ENCODE measurements at regions not wholly inside any gene's neighbourhood (a gene's known extent, or its start where the extent isn't known, plus 50 kb on each side); places are given as distances from the start of the nearest gene placed in this dataset.
A peak's percentile ranks its signal among the peaks of the same experiment; 100 is the strongest.

DNA sequence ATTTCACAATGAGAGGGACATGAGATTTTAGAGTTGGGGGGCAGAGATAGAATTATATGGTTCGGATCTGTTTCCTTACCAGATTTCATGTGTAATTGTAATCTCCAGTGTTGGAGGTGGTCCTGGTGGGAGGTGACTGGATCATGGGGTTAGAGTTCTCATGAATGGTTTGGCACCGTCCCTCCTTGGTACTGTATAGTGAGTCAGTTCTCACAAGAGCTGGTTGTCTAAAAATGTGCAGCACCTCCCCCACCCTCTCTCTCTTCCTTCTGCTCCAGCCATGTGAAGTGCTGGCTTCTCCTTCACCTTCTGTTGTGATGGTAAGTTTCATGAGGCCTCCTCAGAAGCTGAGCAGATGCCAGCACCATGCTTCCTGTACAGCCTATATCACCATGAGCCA lies 138.1 kb downstream of the SCG2 start:
- dilution Hi-C loops (cut with HindIII; ENCODE audit: low sequenced_read_pairs, unreplicated experiment) = no loop called here
- Histone ChIP-seq H2BK15ac (ENCODE audit: low read depth, low read length) (no peak overlapping the region), H4K20me1 (ENCODE audit: insufficient read depth, low read length) (no peaks in the 10 kb centered on the region), H3K18ac (ENCODE audit: low read depth, low read length) (no peak overlapping the region), H3K27ac (ENCODE audit: insufficient read depth, low read length) (no peak overlapping the region), H3K23ac (ENCODE audit: low read depth, low read length) (no peak overlapping the region), H4K8ac (ENCODE audit: low read depth in 2 of 2, low read length in 2 of 2) (no peak overlapping the region), H4K91ac (ENCODE audit: insufficient read depth, low read depth, low read length) (no peak overlapping the region), H3K36me3 (ENCODE audit: control insufficient read depth, insufficient read depth, low read length) (no peaks in the 10 kb centered on the region), H2BK120ac (ENCODE audit: low read depth, low read length) (no peak overlapping the region; the same call in 1 of the 2 replicates), H3K79me1 (ENCODE audit: low read depth in 1 of 2, low read length in 2 of 2) (no peaks in the 10 kb centered on the region), H2BK20ac (ENCODE audit: low read depth, low read length) (no peak overlapping the region; the same call in 1 of the 2 replicates), H3K9ac (ENCODE audit: low read depth, low read length) (no peak overlapping the region), H3K4me1 (ENCODE audit: control insufficient read depth, insufficient read depth, low read length) (peaks cover 10% of the 10 kb centered on the region), H3K9me1 (ENCODE audit: insufficient read depth, low read length) (peaks cover 3% of the 10 kb centered on the region; the same call in 1 of the 2 replicates), H2AK5ac (ENCODE audit: low read depth, low read length) (no peak overlapping the region), H3K4ac (ENCODE audit: low read depth, low read length) (no peak overlapping the region), H3K4me2 (ENCODE audit: low read depth, low read length) (no peak overlapping the region), H3K4me3 (ENCODE audit: insufficient read depth, low read depth, low read length) (no peak overlapping the region), H3K14ac (replicated peaks; ENCODE audit: low read depth, low read length) (no peak overlapping the region), H2AK9ac (replicated peaks; ENCODE audit: low read depth, low read length, poor library complexity) (no peak overlapping the region), H4K5ac (ENCODE audit: low read depth, low read length) (no peak overlapping the region), H2AFZ (replicated peaks; ENCODE audit: low read length, poor library complexity) (no peak overlapping the region), H2BK5ac (ENCODE audit: low read depth, low read length, poor library complexity, severe bottlenecking) (no peak overlapping the region), H3K9me3 (ENCODE audit: control insufficient read depth, insufficient read depth, low read length) (no peaks in the 10 kb centered on the region), H3K27me3 (ENCODE audit: control insufficient read depth, insufficient read depth, low read length) (no peaks in the 10 kb centered on the region), H3K56ac (ENCODE audit: extremely low read depth, insufficient read depth, low read length) (no peak overlapping the region)
- ChIA-PET CTCF (interaction anchor here (0.6 kb wide), 1 partner anchor 788 kb away, joined by 3 read pairs; no protein-coding TSS in a partner anchor), POLR2A (ENCODE audit: unreplicated experiment) (no interaction called here)
- DNase-seq (peak; percentile 24), ATAC-seq (ENCODE audit: low read depth) (no peak)
- in situ Hi-C loops (cut with MboI; ENCODE audit: low sequenced_read_pairs) = no loop called here
- no CpG with 5 or more reads among the region's 2 CpGs for WGBS, 2 experiments (ENCODE audit: extremely low coverage in 2 of 2, insufficient read length in 1 of 2)
- intact Hi-C loops (cut with micrococcal nuclease) = loop anchor here (5.0 to 10.0 kb wide), 2 partner anchors 398 to 409 kb away; partner anchors contain the start of gene KCNE4
- no peak for TF ChIP-seq RFX5 (IDR thresholded peaks at IDR 0.05; ENCODE audit: low read depth, low read length)
- no peak for TF ChIP-seq CHD1 (IDR thresholded peaks at IDR 0.05; ENCODE audit: low read depth, low read length)
- no peak for TF ChIP-seq SMC3 (IDR thresholded peaks at IDR 0.05; ENCODE audit: low read depth, low read length)
- no peak for TF ChIP-seq NFE2L2 (IDR thresholded peaks at IDR 0.05; ENCODE audit: low read depth, low read length)
- no peak for TF ChIP-seq MAFK (IDR thresholded peaks at IDR 0.05; ENCODE audit: low read depth, low read length)
- TF ChIP-seq FOS (IDR thresholded peaks at IDR 0.05; ENCODE audit: low read depth, low read length) = no peak
- no peak for TF ChIP-seq RAD21 (IDR thresholded peaks at IDR 0.05; ENCODE audit: low read length)
- TF ChIP-seq MXI1 (IDR thresholded peaks at IDR 0.05; ENCODE audit: borderline replicate concordance, low read depth, low read length) = no peak
- TF ChIP-seq, protein P1, sequence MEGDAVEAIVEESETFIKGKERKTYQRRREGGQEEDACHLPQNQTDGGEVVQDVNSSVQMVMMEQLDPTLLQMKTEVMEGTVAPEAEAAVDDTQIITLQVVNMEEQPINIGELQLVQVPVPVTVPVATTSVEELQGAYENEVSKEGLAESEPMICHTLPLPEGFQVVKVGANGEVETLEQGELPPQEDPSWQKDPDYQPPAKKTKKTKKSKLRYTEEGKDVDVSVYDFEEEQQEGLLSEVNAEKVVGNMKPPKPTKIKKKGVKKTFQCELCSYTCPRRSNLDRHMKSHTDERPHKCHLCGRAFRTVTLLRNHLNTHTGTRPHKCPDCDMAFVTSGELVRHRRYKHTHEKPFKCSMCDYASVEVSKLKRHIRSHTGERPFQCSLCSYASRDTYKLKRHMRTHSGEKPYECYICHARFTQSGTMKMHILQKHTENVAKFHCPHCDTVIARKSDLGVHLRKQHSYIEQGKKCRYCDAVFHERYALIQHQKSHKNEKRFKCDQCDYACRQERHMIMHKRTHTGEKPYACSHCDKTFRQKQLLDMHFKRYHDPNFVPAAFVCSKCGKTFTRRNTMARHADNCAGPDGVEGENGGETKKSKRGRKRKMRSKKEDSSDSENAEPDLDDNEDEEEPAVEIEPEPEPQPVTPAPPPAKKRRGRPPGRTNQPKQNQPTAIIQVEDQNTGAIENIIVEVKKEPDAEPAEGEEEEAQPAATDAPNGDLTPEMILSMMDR (conservative IDR thresholded peaks at IDR 0.05; ENCODE audit: low read depth, low read length) = no peak
- no peak for TF ChIP-seq POLR2A (IDR thresholded peaks at IDR 0.05; ENCODE audit: low read depth, low read length)
- TF ChIP-seq MAZ (IDR thresholded peaks at IDR 0.05; ENCODE audit: borderline replicate concordance, low read depth, low read length) = no peak
- no TSS peak for BruUV-seq (replicated peaks)

Data from IMR-90 (cell line).